T-helper 2 cell (primary cell): ENCODE measurements at regions not wholly inside any gene's neighbourhood (a gene's known extent, or its start where the extent isn't known, plus 50 kb on each side); places are given as distances from the start of the nearest gene placed in this dataset.

Experiments used
- DNase-seq, 5 experiments: peaks; one replicate each; pipeline versions ENCODE4 v3.0.0 to v3.0.0-alpha.2; 2012 to 2022

DNA sequence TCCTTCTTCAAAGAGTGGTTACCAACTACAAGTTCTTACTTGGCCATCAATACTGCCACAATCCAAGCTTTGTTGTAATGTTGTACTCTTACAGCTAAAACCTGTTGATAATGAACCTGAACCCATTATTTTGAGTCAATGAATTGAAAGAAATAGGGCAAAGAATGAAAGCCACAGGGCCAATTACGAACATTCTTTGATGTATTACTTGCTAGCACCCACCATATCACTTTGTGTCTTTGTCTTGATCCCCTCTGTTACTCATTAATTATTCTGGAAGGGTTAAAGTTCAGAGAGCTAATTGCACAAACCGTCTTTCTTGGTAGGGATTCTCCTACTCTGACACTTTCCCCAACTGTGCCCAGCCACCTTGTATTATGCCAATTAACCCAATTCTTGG lies 53.2 kb upstream of the TFEC start:
- DNase-seq, result no peak

DNA sequence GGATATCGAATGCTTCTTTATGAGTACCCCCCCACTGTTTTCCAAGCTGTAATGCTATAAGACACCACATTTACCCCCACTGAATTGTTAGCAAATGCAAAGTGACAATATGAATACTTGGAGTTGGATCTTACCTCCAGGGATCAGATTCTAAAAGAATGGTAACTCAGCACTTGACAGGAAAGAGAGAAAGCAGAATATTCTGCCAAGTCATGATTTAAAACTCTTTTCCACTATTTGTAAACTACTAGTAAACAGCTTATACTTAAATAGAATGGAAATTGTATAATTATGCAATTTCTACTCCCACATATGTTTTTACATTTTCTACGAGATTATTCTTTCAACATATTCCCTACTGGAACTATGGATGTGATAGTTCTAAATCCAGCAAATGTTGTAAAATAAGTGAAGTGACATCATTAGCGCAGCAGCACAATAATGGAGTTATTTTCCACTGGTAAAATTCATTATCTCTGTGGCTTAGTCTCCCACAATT lies 56.0 kb upstream of the TFEC start:
- no peak for DNase-seq

DNA sequence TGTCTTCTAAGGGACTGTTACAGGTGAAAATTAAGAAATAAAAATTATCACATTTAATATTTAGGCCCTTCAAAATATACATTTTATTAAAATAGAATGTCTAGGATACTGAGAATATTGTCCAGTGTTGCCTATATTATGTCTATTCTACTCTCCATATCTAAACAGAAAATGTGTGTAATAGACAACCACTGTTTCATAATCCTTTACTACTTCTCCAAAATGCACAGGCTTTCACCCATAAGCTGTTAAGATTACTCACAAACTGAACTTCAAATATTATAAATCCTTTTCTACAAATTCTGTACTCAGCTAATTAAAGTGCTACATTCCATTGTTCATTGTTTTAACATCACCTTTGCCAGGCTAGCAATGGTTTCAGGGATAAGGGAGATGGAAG lies 56.7 kb upstream of the TFEC start:
- DNase-seq, result no peak

DNA sequence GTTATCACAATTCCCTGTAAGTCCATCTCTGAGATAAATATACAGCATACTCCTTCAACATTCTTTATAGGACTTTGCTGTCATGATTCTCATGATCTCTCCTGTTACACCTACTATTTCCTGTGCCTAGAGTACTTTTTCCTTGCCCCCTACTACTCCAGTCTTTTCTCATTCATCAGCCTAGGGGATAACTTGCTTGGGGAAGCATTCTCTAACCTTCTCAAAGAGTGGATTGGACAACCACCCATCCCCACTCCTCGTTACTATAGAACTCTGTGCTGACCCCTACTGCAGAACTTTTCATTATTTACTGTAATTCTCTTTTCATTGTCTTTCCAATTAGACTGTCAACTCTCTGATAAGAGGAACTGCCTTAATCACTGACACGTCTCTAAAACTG lies 57.4 kb upstream of the TFEC start:
- no peak for DNase-seq

DNA sequence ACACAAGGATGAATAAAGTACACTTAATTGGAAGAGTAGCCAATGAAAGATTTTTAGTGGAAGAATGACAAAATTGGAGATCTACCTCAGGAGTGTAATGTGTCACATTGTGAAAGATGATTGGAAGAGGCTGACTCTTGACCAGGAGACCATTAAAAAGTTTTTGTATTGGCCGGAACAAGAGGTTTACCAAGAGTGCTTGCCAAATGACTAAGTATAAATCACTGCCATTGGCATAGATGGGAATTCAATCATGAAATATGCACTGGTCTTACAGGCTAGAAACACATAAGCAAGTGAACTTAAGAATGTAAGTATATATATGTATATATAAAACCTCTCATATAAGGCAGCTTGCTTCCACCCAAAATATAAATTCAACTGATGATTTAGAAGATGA lies 58.7 kb upstream of the TFEC start:
- no peak for DNase-seq

DNA sequence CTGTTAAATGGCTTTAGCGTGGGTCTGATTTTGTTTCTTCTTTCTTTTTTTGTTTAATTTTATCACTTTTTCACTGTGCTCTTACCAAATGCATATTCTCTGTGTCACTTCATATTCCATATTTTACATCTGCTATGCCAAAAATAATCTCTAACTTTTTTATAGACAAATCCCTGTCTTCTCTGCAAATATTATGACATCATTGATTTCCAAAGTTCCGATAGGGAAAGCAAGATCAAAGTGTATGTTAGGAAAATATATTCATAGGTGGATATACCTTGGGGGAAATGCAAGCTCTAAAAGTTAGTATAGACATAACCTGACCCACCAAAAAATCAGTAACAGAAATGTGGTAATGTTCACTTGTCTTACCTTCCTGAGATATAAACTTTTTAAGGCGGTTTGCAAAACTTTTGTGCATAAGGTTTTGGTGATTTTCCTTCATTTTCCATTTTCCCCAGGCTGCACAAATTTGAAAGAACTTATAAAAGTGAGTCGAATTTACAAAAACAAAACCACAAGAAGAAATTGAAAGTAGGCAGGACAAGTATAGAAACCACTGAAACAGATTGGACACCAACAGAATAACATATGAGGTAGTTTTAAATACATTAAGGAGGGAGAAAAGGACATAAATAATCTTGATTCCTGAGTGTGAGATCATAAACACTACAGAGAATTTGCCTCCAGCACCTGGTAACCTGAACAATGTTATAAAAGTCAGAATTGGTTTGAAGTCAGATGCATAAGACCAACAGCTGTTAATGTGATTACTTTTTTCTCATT lies 63.1 kb upstream of the TFEC start:
- no peak for DNase-seq

DNA sequence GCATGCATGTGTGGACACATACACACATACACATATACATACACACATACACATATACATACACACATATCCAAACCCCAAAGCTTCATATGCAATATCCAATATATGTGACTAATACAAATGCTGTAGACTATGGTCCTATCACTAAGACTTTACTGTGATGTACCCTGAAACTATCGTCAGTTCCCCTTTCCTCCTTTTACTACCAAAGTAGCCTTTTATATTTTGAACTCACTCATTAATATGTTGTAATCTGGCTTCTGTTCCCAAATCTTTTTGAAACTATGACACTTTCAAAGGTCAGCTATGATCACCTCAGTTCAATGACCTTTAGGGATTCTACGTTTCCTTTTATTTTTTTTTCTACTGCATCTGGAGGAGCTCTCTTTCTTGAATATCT lies 64.8 kb upstream of the TFEC start:
- no peak for DNase-seq

DNA sequence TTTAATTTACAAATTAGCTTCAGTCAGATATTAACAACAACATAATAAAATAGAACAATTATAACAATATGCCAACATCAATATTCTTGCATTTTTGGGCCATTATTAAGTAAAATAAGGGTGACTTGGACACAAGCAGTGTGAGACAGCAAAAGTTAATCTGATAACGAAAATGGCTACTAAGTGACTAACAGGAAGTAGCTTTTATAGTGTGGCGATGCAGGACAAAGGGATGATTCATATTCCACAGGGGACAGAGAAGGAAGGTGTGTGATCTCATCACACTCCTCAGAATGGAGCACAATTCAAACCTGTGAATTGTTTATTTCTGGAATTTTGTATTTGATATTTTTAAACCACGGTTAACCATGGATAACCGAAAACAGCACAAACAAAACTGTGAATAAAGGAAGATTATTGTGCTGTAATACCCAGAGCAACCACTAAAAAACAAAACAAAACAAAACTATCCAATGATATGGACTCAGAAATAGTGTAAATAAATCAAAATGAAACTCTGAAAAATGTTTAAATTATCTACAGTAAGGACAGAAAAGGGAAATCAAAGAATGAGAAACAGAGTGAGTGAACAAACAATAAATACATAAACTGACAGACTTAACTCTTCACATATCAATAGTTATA lies 66.9 kb upstream of the TFEC start:
- DNase-seq, result no peak

DNA sequence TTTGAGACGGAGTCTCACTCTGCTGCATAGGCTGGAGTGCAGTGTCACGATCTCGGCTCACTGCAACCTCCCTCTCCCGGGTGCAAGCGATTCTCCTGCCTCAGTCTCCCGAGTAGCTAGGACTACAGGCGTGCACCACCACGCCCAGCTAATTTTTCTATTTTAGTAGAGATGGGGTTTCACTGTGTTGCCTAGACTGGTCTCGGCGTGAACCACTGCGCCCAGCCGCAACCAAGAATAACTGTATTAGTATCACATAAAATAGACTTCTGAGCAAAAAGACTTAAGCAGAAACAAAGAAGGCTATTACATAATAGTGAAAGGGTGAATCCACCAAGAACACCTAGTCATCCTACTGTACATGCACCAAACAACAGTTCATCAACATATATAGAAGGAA lies 67.6 kb upstream of the TFEC start:
- DNase-seq, result no peak

DNA sequence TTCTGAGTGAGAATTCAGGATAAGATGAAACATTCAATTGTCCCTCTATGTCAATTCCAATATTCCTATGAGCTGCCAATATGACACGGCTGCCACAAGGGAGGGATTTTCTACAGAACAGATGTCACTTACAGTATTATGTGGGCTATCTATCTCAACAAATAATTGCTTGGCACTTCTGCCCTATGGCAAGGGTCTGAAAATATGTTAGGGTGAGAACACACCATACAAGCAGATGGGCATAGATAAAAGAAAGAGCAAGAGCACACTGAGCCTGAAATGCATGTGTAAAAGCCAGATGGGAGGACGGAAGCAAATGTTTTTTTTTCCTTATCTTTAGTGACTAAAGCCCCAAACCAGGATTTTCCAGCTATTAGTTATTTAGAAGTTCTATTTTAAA lies 70.1 kb upstream of the TFEC start:
- no peak for DNase-seq

DNA sequence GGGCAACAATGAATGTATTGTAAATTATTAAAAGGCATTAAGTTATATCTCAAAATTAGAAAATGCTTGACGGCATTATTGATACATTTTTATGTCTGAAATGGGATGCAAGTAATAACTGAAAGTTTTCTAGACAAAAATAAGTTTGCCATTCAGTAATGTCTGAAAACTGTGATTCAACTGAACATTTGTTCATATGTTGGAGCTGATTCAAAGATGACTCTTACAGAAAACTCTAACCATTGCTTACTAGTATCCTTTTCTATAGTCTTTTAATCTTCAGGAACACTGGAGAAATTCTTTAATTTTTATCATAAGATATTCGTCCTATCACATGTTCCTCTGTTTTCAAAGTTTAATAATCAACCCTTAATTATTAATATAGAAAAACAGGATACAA lies 71.1 kb upstream of the TFEC start:
- DNase-seq, result no peak

DNA sequence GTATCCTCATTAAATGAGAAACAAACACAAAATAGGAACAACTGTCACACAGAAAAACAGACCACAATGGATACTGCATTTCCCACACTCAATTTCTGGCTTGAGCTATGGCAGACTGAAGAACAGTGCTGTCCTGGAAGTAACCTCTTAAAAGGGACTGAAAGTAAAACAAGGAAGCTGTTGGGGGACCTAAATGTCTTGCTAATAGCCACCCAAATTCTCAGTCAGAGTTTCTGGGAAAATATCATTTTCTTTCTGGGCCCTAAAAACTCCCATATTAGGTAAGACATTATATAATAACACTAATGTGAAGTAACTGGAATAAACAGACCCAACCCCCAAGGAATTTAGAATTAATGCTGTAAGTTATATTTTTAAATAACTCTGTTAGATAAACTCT lies 80.9 kb upstream of the TFEC start:
- no peak for DNase-seq

DNA sequence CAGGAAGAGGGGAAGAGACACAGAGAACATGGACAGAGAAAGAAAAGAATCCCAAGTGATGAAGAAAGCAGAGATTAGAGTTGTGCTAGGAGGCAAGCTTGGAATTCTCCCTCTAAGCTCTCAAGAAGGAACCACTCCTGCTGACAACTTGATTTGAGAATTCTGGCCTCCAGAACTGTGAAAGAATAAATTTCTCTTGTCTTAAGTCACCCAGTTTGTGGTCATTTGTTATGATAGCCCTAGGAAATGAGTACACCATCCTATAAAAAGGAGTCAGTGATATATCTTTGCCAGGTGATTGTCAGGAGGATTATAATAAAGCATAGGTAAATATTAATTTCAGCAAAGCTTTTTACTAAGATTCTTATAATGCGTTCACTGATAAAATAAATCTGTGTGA lies 82.7 kb upstream of the TFEC start:
- no peak for DNase-seq

DNA sequence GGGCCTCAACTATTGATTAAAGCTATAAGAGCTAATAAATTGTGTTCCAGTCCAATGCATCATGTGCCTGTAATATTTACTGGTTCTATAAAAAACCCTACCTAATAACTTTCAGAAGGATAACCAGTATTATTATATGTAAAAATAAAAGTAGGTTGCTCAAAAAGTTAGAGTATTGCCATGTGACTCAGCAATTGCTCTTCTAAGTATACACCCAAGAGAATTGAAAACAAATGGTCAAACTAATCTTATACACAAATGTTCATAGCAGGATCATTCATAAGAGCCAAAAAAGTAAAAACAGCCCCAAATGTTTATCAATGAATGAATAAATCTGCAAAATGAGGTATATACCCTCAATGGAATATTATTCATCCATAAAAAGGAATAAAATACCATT lies 89.5 kb upstream of the TES start:
- no peak for DNase-seq

DNA sequence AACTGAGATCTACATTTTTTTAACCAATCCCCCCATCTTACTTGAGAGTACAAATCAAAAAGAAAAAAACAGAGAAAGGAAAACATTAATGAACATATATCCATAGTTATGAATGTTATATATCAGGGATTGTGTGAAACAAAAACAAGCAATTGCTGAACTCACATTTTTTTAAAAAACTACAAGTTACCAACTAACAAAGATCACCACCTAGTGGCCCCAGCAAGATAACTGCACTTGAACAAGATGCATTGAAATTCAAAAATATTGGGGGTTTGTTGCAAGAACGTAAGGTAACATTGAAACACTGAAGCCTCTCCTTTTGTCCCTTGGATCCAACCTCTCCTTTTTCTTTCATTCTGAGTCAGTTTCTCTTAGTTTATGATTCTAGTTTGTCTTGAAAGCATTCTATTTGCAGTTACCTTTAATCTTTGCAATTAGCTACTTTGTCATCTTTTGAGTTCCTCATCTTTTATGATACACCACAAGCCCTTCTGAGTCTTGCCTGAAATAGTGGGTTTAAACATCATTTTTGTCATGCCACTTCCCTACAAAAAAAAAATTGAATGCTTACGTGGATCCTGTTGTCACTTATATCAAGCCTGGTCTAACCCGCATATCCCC lies 87.3 kb upstream of the TES start:
- peak in 1 of 5 experiments; percentile 14 for DNase-seq

DNA sequence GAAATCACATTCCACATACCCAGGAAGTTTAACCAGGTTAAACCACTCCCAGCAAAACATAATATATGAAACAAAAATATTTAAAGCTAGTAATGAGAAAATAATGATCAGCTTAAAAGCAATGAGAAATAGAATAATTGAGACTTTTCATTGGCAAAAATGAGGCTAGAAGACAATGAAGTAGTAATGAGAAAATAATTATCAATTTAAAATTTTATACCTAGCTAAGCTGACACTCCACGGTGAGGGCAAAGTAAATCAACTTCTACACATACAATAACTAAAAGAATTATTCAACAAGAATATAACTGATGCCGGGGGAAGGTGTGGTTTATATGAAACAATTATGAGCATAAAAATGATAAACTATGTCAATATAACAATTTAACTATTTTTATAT lies 82.2 kb upstream of the TES start:
- no peak for DNase-seq

DNA sequence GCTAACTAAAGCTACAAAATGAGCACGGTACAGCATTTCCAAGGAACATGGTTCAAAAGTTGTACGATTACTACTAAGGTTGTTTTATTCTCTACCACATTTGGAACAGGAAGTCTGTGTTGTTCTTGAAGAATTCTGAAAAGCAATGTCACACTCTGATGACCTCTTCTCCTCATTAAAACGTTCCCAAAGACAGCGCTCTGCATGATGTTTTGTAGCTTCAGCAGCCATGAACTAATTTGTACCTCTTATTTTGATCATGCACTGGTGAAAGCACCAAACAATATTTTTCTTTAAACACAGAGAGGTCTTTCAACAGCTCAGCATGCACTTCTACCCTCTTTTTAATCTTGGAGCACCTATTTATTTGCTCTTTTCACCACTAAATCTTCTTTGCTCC lies 75.0 kb upstream of the TES start:
- DNase-seq, result no peak

DNA sequence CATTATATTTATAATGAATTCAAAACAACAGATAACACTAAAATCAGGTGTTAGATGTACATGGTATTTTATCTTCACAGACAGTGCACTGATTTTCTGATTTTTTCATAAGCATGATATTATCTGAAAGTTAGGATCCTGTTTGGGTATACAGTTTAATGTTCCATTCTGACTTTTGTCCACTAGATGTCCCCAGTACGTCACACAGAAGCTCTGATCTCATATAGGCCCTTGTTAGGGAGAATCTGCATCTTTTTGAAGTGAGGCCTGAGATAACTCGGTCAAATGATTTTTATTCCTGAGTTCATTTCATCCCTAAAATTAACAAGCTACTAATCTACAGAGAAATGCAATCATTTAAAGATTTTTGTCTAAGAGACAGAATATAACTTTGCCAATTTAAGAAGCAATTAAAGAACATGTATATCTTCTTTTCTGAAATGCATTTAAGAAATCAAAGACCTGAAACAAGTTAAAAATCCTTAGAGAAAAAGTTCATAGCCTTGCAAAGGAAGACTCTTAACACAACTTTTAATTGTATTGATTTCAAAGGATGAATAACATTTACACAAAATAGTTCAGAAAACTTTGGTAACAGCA lies 72.0 kb upstream of the TES start:
- DNase-seq, result peak in 2 of 5 experiments; percentile 10 to 66

DNA sequence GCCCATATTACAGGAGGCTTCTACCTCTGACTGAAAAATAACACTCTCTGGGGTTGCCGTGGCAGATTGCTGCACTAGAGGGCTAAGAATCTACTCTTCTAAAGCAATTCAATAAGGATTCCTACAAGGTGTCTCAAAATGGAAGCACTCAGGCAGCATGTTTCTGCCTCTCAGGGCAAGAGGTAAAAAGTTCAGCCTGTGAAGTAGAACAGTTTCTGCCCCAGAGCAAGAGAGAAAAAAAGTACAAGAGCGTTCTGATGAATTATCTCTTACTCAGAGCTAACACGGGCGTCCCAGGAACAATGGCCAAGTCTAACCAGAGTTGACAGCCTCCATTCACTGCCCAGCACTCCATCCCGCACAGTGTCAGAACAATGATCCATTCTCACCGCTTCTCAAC lies 71.3 kb upstream of the TES start:
- DNase-seq, result no peak

DNA sequence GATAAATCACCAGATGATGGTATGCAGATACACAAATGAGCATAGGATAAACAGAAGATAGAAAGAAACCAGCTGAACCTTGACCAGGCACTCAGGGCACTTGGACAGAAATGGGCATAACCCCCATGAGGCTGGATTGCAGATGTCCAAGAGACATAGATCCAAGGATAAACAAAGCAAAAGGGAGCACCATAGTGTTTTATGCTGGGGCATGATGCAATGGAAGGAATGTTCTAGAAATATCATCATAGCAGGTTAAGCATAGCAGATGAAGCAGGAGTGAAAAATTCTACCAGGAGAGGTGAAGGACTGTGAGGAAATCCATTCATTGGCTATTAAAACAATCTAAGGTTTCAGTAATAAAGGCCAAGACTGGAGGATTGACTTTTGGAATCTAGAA lies 70.5 kb upstream of the TES start:
- no peak for DNase-seq

DNA sequence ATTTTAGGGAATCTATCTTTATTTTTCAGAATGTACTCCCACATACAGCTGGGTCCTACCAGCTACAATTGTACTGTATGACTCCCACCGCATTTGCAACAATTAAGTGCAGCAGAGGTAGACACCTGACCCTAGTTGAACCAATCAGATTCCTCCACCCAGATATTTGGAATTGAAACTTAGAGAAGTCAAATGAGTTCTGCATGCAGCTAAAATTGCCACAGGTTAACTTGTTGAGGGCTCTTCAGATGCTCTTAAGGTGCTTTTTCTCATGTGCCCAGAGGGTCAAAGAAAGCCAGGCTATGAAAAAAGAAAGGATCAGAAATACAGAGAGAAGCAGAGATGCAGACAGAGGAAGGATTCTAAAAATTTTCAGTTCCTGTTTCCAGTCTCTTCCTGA lies 68.0 kb upstream of the TES start:
- no peak for DNase-seq

DNA sequence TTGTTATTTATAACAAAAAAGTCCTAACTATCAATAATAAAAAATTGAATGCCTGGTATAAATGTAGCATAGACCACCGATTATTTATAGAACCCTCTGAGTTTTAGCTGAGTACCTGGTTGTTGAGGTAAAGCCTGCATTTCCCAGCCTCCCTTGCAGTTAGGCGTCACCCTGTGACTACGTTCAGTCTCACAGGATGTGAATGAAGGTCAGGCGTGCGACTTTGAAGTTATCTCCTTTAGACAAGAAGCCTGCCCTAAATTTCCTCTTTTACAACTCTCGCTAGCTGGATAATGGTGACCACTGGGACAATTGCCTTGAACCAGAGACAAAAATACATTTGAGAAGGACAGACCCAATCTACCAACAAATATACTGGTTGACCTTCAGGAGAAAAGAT lies 67.5 kb upstream of the TES start:
- DNase-seq, result peak in 2 of 5 experiments; percentile 32 to 43

DNA sequence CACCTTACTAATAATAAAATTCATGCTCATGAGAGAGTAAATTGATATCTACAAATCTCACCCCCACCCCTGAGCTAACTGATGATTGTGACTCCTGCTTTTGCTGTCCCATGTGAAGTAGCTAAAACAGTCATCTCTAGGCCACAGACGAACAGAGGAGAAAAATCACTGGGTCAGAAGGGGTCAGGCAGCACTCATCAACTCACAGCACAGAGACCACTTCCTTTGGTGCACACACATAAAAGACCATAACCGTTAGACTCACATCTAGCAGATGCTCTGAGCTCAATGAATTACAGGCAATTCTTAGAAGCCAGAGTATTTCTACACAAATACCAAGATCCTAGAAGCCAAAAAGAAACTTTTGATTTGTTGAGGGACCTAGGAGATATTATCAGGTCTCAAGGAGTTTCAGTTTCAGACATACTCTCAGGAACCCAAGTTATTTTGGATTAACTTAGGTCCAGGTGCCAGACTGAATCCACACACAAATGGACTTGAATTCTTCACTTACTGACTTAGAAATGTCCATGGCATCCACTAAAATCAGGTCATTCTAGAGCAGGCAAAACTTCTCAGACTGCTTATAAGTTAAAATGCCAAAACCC lies 65.0 kb upstream of the TES start:
- DNase-seq, result peak in 1 of 5 experiments; percentile 88
